Mesenchymal stem cell (in vitro differentiated cells and primary cell): ENCODE measurements at regions not wholly inside any gene's neighbourhood (a gene's known extent, or its start where the extent isn't known, plus 50 kb on each side); places are given as distances from the start of the nearest gene placed in this dataset.

ENCODE experiments used
- DNase-seq: peaks from one replicate; pipeline ENCODE4 v3.0.0-alpha.2; 2013
- H2AFZ ChIP-seq: one replicate; pipeline ENCODE4 v1.6.1; 2013; ENCODE audit warnings: low read depth, mild to moderate bottlenecking, control low read depth, inconsistent platforms, low read length, moderate library complexity
- H2AK5ac ChIP-seq: 2 replicates; pipeline ENCODE4 v1.6.1; 2013; ENCODE audit warnings: low read length, moderate library complexity, mild to moderate bottlenecking, inconsistent platforms; ENCODE audit not compliant: severe bottlenecking
- H2BK120ac ChIP-seq: one replicate; pipeline ENCODE4 v1.6.1; 2013; ENCODE audit warnings: low read depth, mild to moderate bottlenecking, inconsistent platforms, low read length, moderate library complexity
- H2BK12ac ChIP-seq, 2 experiments: one replicate each; pipeline ENCODE4 v1.6.1; 2013; ENCODE audit warnings: inconsistent platforms in 2 of 2, low read length in 2 of 2, mild to moderate bottlenecking in 2 of 2, moderate library complexity in 2 of 2, control low read depth in 1 of 2
- H2BK15ac ChIP-seq: one replicate; pipeline ENCODE4 v1.6.1; 2013; ENCODE audit warnings: mild to moderate bottlenecking, low read depth, inconsistent platforms; ENCODE audit not compliant: poor library complexity, severe bottlenecking
- H2BK5ac ChIP-seq: 2 replicates; pipeline ENCODE4 v1.6.1; 2013; ENCODE audit warnings: low read depth, mild to moderate bottlenecking, low read length, control low read depth, inconsistent platforms; ENCODE audit not compliant: poor library complexity, severe bottlenecking
- H3K14ac ChIP-seq, 2 experiments: one replicate each; pipeline ENCODE4 v1.6.1; 2013; ENCODE audit warnings: inconsistent platforms in 2 of 2, low read length in 2 of 2, control low read depth in 1 of 2, mild to moderate bottlenecking in 1 of 2, moderate library complexity in 1 of 2
- H3K18ac ChIP-seq, 2 experiments: one replicate each; pipeline ENCODE4 v1.6.1; 2013; ENCODE audit warnings: inconsistent platforms in 2 of 2, low read length in 2 of 2, control low read depth in 1 of 2, low read depth in 1 of 2, mild to moderate bottlenecking in 1 of 2
- H3K23ac ChIP-seq, 2 experiments: one replicate each; pipeline ENCODE4 v1.6.1; 2013; ENCODE audit warnings: inconsistent platforms in 2 of 2, low read length in 2 of 2, mild to moderate bottlenecking in 2 of 2, moderate library complexity in 2 of 2, control low read depth in 1 of 2
- H3K27ac ChIP-seq: 2 replicates; pipeline ENCODE4 v1.5.1; 2013; ENCODE audit warnings: mild to moderate bottlenecking, moderate library complexity, low read length, control low read depth, inconsistent platforms; ENCODE audit not compliant: poor library complexity, severe bottlenecking
- H3K27me3 ChIP-seq, 2 experiments: 2 replicates each; pipeline versions ENCODE4 v1.6.1 to v1.7.0; 2013; ENCODE audit warnings: low read length in 2 of 2, mild to moderate bottlenecking in 2 of 2, moderate library complexity in 2 of 2, control low read depth in 1 of 2, inconsistent platforms in 1 of 2; ENCODE audit not compliant: control insufficient read depth in 1 of 2, insufficient read depth in 1 of 2
- H3K36me3 ChIP-seq, 2 experiments: 2 replicates each; pipeline versions ENCODE4 v1.6.1 to v1.7.0; 2013; ENCODE audit warnings: low read length in 2 of 2, control low read depth in 1 of 2, inconsistent platforms in 1 of 2, low read depth in 1 of 2, mild to moderate bottlenecking in 1 of 2; ENCODE audit not compliant: insufficient read depth in 2 of 2, control insufficient read depth in 1 of 2
- H3K4ac ChIP-seq, 2 experiments: one replicate each; pipeline ENCODE4 v1.6.1; 2013; ENCODE audit warnings: inconsistent platforms in 2 of 2, low read length in 2 of 2, mild to moderate bottlenecking in 2 of 2, moderate library complexity in 2 of 2, control low read depth in 1 of 2, low read depth in 1 of 2
- H3K4me1 ChIP-seq: 2 replicates; pipeline ENCODE4 v1.6.1; 2013; ENCODE audit warnings: low read depth, low read length, control low read depth; ENCODE audit not compliant: control insufficient read depth, insufficient read depth
- H3K4me2 ChIP-seq: 2 replicates; pipeline ENCODE4 v1.6.1; 2013; ENCODE audit warnings: low read length, mild to moderate bottlenecking, inconsistent platforms; ENCODE audit not compliant: poor library complexity, severe bottlenecking
- H3K4me3 ChIP-seq, 2 experiments: 2 replicates each; pipeline versions ENCODE4 v1.5.1 to v1.7.0; 2013; ENCODE audit warnings: low read length in 2 of 2, mild to moderate bottlenecking in 2 of 2, control low read depth in 1 of 2, low read depth in 1 of 2; ENCODE audit not compliant: insufficient read depth in 1 of 2
- H3K79me1 ChIP-seq: replicated peaks from 2 replicates; pipeline ENCODE4 v1.6.1; 2013; ENCODE audit warnings: mild to moderate bottlenecking, control low read depth, low read length, inconsistent platforms; ENCODE audit not compliant: poor library complexity, severe bottlenecking
- H3K9ac ChIP-seq: 2 replicates; pipeline ENCODE4 v1.7.0; 2013; ENCODE audit warnings: mild to moderate bottlenecking, low read length, moderate library complexity
- H3K9me3 ChIP-seq: 2 replicates; pipeline ENCODE4 v1.7.0; 2013; ENCODE audit warnings: mild to moderate bottlenecking, low read length; ENCODE audit not compliant: control insufficient read depth
- H4K8ac ChIP-seq: one replicate; pipeline ENCODE4 v1.6.1; 2013; ENCODE audit warnings: inconsistent platforms, mild to moderate bottlenecking, low read length, moderate library complexity
- H4K91ac ChIP-seq: one replicate; pipeline ENCODE4 v1.6.1; 2013; ENCODE audit warnings: mild to moderate bottlenecking, low read length, inconsistent platforms
- WGBS: methylation state at CpG from one replicate; pipeline ENCODE4 v1.1.7; 2013; ENCODE audit warnings: mixed read lengths; 5-methylcytosine and 5-hydroxymethylcytosine counted together

GRCh38 chr4:152070854-152071253, 310.0 kb upstream of the GATB start:
- no peak overlapping the region for H4K91ac ChIP-seq
- WGBS: 95% methylated on average over 6 of the region's 6 CpGs
- no peak overlapping the region for H2BK12ac ChIP-seq
- H3K4me1 ChIP-seq: peaks cover 5% of the 10 kb centered on the region
- no peak overlapping the region for H3K4me3 ChIP-seq
- no peak overlapping the region for H3K27ac ChIP-seq
- H3K18ac ChIP-seq: no peak overlapping the region
- H2AK5ac ChIP-seq: no peak overlapping the region
- DNase-seq: no peak
- H2AFZ ChIP-seq: no peak overlapping the region
- no peak overlapping the region for H4K8ac ChIP-seq
- H3K4me2 ChIP-seq: no peak overlapping the region
- no peaks in the 10 kb centered on the region for H3K36me3 ChIP-seq
- no peak overlapping the region for H2BK15ac ChIP-seq
- no peak overlapping the region for H3K4ac ChIP-seq
- no peak overlapping the region for H3K9ac ChIP-seq
- no peaks in the 10 kb centered on the region for H3K79me1 ChIP-seq
- no peak overlapping the region for H2BK120ac ChIP-seq
- H3K27me3 ChIP-seq: peaks cover 9 to 19% of the 10 kb centered on the region in 2 experiments
- no peak overlapping the region for H2BK5ac ChIP-seq
- H3K14ac ChIP-seq: no peak overlapping the region
- no peak overlapping the region for H3K23ac ChIP-seq
- H3K9me3 ChIP-seq: no peaks in the 10 kb centered on the region

- Histone ChIP-seq H2BK15ac (no peak overlapping the region), H3K27ac (no peak overlapping the region), H3K79me1 (no peaks in the 10 kb centered on the region), H3K36me3 (no peaks in the 10 kb centered on the region), H3K14ac (no peak overlapping the region), H3K9me3 (no peaks in the 10 kb centered on the region), H3K18ac (no peak overlapping the region), H2BK12ac (no peak overlapping the region), H3K4ac (no peak overlapping the region), H2AFZ (no peak overlapping the region), H2BK120ac (no peak overlapping the region), H3K4me2 (no peak overlapping the region), H2BK5ac (no peak overlapping the region), H4K8ac (no peak overlapping the region), H3K27me3 (peaks cover 0 to 8% of the 10 kb centered on the region in 2 experiments), H4K91ac (no peak overlapping the region), H3K9ac (no peak overlapping the region), H2AK5ac (no peak overlapping the region), H3K23ac (no peak overlapping the region), H3K4me3 (no peak overlapping the region), H3K4me1 (peaks cover 5% of the 10 kb centered on the region)
- WGBS: 63% methylated on average over 3 of the region's 3 CpGs
- no peak for DNase-seq
These were observed 308.1 kb upstream of the GATB start for GRCh38 chr4:152068866-152069265.

- H2AK5ac ChIP-seq: no peak overlapping the region
- H3K4me2 ChIP-seq: no peak overlapping the region
- no peak overlapping the region for H2AFZ ChIP-seq
- no peak overlapping the region for H2BK15ac ChIP-seq
- H4K91ac ChIP-seq: no peak overlapping the region
- no peak for DNase-seq
- no peak overlapping the region for H3K4ac ChIP-seq
- no peak overlapping the region for H3K18ac ChIP-seq
- no peaks in the 10 kb centered on the region for H3K4me1 ChIP-seq
- H4K8ac ChIP-seq: no peak overlapping the region
- WGBS: 83% methylated on average over 2 of the region's 2 CpGs
- no peak overlapping the region for H2BK12ac ChIP-seq
- no peak overlapping the region for H3K9ac ChIP-seq
- no peak overlapping the region for H2BK5ac ChIP-seq
- H2BK120ac ChIP-seq: no peak overlapping the region
- no peak overlapping the region for H3K4me3 ChIP-seq
- H3K27ac ChIP-seq: no peak overlapping the region
- H3K14ac ChIP-seq: no peak overlapping the region
- no peak overlapping the region for H3K23ac ChIP-seq
- H3K36me3 ChIP-seq: no peaks in the 10 kb centered on the region
- H3K9me3 ChIP-seq: no peaks in the 10 kb centered on the region
- H3K27me3 ChIP-seq: peaks cover 0 to 8% of the 10 kb centered on the region in 2 experiments
- no peaks in the 10 kb centered on the region for H3K79me1 ChIP-seq
These were observed 304.7 kb upstream of the GATB start for GRCh38 chr4:152065545-152065944.

- H3K23ac ChIP-seq: no peak overlapping the region
- no peaks in the 10 kb centered on the region for H3K79me1 ChIP-seq
- no peaks in the 10 kb centered on the region for H3K36me3 ChIP-seq
- no peak overlapping the region for H4K91ac ChIP-seq
- H2AFZ ChIP-seq: no peak overlapping the region
- no peak overlapping the region for H2BK5ac ChIP-seq
- H3K4me2 ChIP-seq: no peak overlapping the region
- WGBS: 74% methylated on average over 1 of the region's 1 CpG
- no peak overlapping the region for H3K27ac ChIP-seq
- H3K4me1 ChIP-seq: no peaks in the 10 kb centered on the region
- H3K4ac ChIP-seq: no peak overlapping the region
- no peak overlapping the region for H4K8ac ChIP-seq
- no peak overlapping the region for H3K4me3 ChIP-seq
- H2BK12ac ChIP-seq: no peak overlapping the region
- H2BK120ac ChIP-seq: no peak overlapping the region
- H2BK15ac ChIP-seq: no peak overlapping the region
- no peaks in the 10 kb centered on the region for H3K9me3 ChIP-seq
- H3K14ac ChIP-seq: no peak overlapping the region
- DNase-seq: no peak
- no peak overlapping the region for H2AK5ac ChIP-seq
- H3K27me3 ChIP-seq: peaks cover 0 to 8% of the 10 kb centered on the region in 2 experiments
- H3K9ac ChIP-seq: no peak overlapping the region
- no peak overlapping the region for H3K18ac ChIP-seq
These were observed 303.9 kb upstream of the GATB start for GRCh38 chr4:152064753-152065152.
